ENCODE measurements at regions not wholly inside any gene's neighbourhood (a gene's known extent, or its start where the extent isn't known, plus 50 kb on each side); places are given as distances from the start of the nearest gene placed in this dataset.

- TF ChIP-seq, protein P1, sequence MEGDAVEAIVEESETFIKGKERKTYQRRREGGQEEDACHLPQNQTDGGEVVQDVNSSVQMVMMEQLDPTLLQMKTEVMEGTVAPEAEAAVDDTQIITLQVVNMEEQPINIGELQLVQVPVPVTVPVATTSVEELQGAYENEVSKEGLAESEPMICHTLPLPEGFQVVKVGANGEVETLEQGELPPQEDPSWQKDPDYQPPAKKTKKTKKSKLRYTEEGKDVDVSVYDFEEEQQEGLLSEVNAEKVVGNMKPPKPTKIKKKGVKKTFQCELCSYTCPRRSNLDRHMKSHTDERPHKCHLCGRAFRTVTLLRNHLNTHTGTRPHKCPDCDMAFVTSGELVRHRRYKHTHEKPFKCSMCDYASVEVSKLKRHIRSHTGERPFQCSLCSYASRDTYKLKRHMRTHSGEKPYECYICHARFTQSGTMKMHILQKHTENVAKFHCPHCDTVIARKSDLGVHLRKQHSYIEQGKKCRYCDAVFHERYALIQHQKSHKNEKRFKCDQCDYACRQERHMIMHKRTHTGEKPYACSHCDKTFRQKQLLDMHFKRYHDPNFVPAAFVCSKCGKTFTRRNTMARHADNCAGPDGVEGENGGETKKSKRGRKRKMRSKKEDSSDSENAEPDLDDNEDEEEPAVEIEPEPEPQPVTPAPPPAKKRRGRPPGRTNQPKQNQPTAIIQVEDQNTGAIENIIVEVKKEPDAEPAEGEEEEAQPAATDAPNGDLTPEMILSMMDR (IDR thresholded peaks at IDR 0.05): no peak
- TF ChIP-seq POLR2A (IDR thresholded peaks at IDR 0.05) (no peak), EP300 (IDR thresholded peaks at IDR 0.05) (no peak)
Measured at GRCh38 chr13:111968336-111969010, 98.5 kb upstream of the SOX1 start.

Data from gastroesophageal sphincter (tissue), 3 donors.